Cardiac muscle cell (in vitro differentiated cells and primary cell): ENCODE measurements at regions not wholly inside any gene's neighbourhood (a gene's known extent, or its start where the extent isn't known, plus 50 kb on each side); places are given as distances from the start of the nearest gene placed in this dataset.

Experiments
- DNase-seq, 2 donors: peaks; one replicate each; pipeline versions ENCODE4 v3.0.0 to v3.0.0-alpha.2; 2010 to 2017; ENCODE audit warnings: low read depth in 1 of 2, low spot score in 1 of 2
- H3K27ac ChIP-seq: fragments of 200-600 bp; sonication (generic); 2 replicates; pipeline ENCODE4 v1.5.1; 2016
- H3K27me3 ChIP-seq: fragments of 200-600 bp; sonication (generic); 2 replicates; pipeline ENCODE4 v1.6.0; 2016; ENCODE audit warnings: control low read depth
- H3K36me3 ChIP-seq: fragments of 200-600 bp; sonication (generic); 2 replicates; pipeline ENCODE4 v1.5.1; 2016; ENCODE audit warnings: control low read depth
- H3K4me1 ChIP-seq: fragments of 200-600 bp; sonication (generic); 2 replicates; pipeline ENCODE4 v1.8.1; 2017; ENCODE audit warnings: low read depth, mild to moderate bottlenecking, mixed run types
- H3K4me3 ChIP-seq: fragments of 200-600 bp; sonication (generic); 2 replicates; pipeline ENCODE4 v1.5.1; 2016; ENCODE audit warnings: mild to moderate bottlenecking
- H3K9me3 ChIP-seq: fragments of 200-600 bp; sonication (generic); 2 replicates; pipeline ENCODE4 v1.5.1; 2017; ENCODE audit warnings: low read depth, mild to moderate bottlenecking, control low read depth
- CTCF ChIP-seq: IDR thresholded peaks from 2 replicates; pipeline ENCODE4 v1.5.1; 2012; ENCODE audit warnings: low read depth, mild to moderate bottlenecking, low read length

GRCh38 chr4:123832173-123833026, 435.8 kb downstream of the SPRY1 start:
- Histone ChIP-seq H3K36me3 (no peaks in the 10 kb centered on the region), H3K4me1 (peaks cover 11% of the 10 kb centered on the region), H3K27me3 (no peaks in the 10 kb centered on the region), H3K27ac (peak overlapping the region; percentile 74), H3K4me3 (no peak overlapping the region), H3K9me3 (no peaks in the 10 kb centered on the region)
- TF ChIP-seq CTCF, result no peak
- peak; percentile 3 to 99 for DNase-seq

GRCh38 chr4:123833171-123833643, 436.6 kb downstream of the SPRY1 start:
- peak overlapping the region; percentile 74 for H3K27ac ChIP-seq
- no peaks in the 10 kb centered on the region for H3K27me3 ChIP-seq
- peaks cover 11% of the 10 kb centered on the region for H3K4me1 ChIP-seq
- H3K4me3 ChIP-seq, result no peak overlapping the region
- H3K36me3 ChIP-seq, result no peaks in the 10 kb centered on the region
- DNase-seq, result no peak
- H3K9me3 ChIP-seq, result no peaks in the 10 kb centered on the region
- TF ChIP-seq CTCF, result no peak

- no peak overlapping the region for H3K4me3 ChIP-seq
- no peak for TF ChIP-seq CTCF
- no peak for DNase-seq
- H3K4me1 ChIP-seq, result peaks cover 15% of the 10 kb centered on the region
- no peaks in the 10 kb centered on the region for H3K36me3 ChIP-seq
- H3K27me3 ChIP-seq, result no peaks in the 10 kb centered on the region
- no peaks in the 10 kb centered on the region for H3K9me3 ChIP-seq
- H3K27ac ChIP-seq, result no peak overlapping the region
These were observed 439.4 kb downstream of the SPRY1 start for GRCh38 chr4:123835831-123836590.

GRCh38 chr4:123836851-123837595, 440.4 kb downstream of the SPRY1 start:
- no peak overlapping the region for H3K27ac ChIP-seq
- peaks cover 15% of the 10 kb centered on the region for H3K4me1 ChIP-seq
- no peak for DNase-seq
- H3K36me3 ChIP-seq, result no peaks in the 10 kb centered on the region
- H3K4me3 ChIP-seq, result no peak overlapping the region
- no peak for TF ChIP-seq CTCF
- H3K9me3 ChIP-seq, result no peaks in the 10 kb centered on the region
- H3K27me3 ChIP-seq, result no peaks in the 10 kb centered on the region

- no peak for TF ChIP-seq CTCF
- H3K9me3 ChIP-seq, result no peaks in the 10 kb centered on the region
- H3K4me3 ChIP-seq, result no peak overlapping the region
- DNase-seq, result no peak
- H3K27ac ChIP-seq, result no peak overlapping the region
- H3K4me1 ChIP-seq, result peaks cover 5% of the 10 kb centered on the region
- no peaks in the 10 kb centered on the region for H3K36me3 ChIP-seq
- H3K27me3 ChIP-seq, result no peaks in the 10 kb centered on the region
These were observed 441.9 kb downstream of the SPRY1 start for GRCh38 chr4:123838474-123838873.
